ENCODE measurements at regions not wholly inside any gene's neighbourhood (a gene's known extent, or its start where the extent isn't known, plus 50 kb on each side); places are given as distances from the start of the nearest gene placed in this dataset.

- H3K36me3 Mint-ChIP-seq (ENCODE audit: low read depth): no peaks in the 10 kb centered on the region
- no peaks in the 10 kb centered on the region for H3K27me3 Mint-ChIP-seq (ENCODE audit: insufficient read depth)
- no peaks in the 10 kb centered on the region for H3K4me1 Mint-ChIP-seq (ENCODE audit: low read depth)
- no peak for TF ChIP-seq CTCF (IDR thresholded peaks at IDR 0.05)
- no peak for DNase-seq
- H3K9me3 Mint-ChIP-seq: peaks cover 6% of the 10 kb centered on the region
- H3K27ac Mint-ChIP-seq: no peak overlapping the region
- no peak overlapping the region for H3K4me3 Mint-ChIP-seq
Observed at GRCh38 chr3:168469436-168469835, 373.7 kb upstream of the GOLIM4 start.

- no peaks in the 10 kb centered on the region for H3K27me3 Mint-ChIP-seq (ENCODE audit: insufficient read depth)
- H3K9me3 Mint-ChIP-seq: peaks cover 6% of the 10 kb centered on the region
- H3K27ac Mint-ChIP-seq: no peak overlapping the region
- no peak overlapping the region for H3K4me3 Mint-ChIP-seq
- no peak for DNase-seq
- no peak; the same call in 1 of the 2 replicates for TF ChIP-seq CTCF (IDR thresholded peaks at IDR 0.05)
- H3K36me3 Mint-ChIP-seq (ENCODE audit: low read depth): no peaks in the 10 kb centered on the region
- H3K4me1 Mint-ChIP-seq (ENCODE audit: low read depth): no peaks in the 10 kb centered on the region
Observed at GRCh38 chr3:168467115-168467714, 371.5 kb upstream of the GOLIM4 start.

GRCh38 chr3:168461793-168462192 lies 366.1 kb upstream of the GOLIM4 start:
- Mint-ChIP-seq H3K27me3 (ENCODE audit: insufficient read depth) (no peaks in the 10 kb centered on the region), H3K9me3 (peaks cover 5% of the 10 kb centered on the region), H3K27ac (no peak overlapping the region), H3K4me3 (no peak overlapping the region), H3K4me1 (ENCODE audit: low read depth) (no peaks in the 10 kb centered on the region), H3K36me3 (ENCODE audit: low read depth) (no peaks in the 10 kb centered on the region)
- no peak for TF ChIP-seq CTCF (IDR thresholded peaks at IDR 0.05)
- DNase-seq: no peak

- H3K27me3 Mint-ChIP-seq (ENCODE audit: insufficient read depth): no peaks in the 10 kb centered on the region
- H3K27ac Mint-ChIP-seq: no peak overlapping the region
- no peaks in the 10 kb centered on the region for H3K36me3 Mint-ChIP-seq (ENCODE audit: low read depth)
- no peak for DNase-seq
- no peaks in the 10 kb centered on the region for H3K4me1 Mint-ChIP-seq (ENCODE audit: low read depth)
- H3K9me3 Mint-ChIP-seq: peaks cover 5% of the 10 kb centered on the region
- no peak overlapping the region for H3K4me3 Mint-ChIP-seq
- TF ChIP-seq CTCF (IDR thresholded peaks at IDR 0.05): no peak
Observed at GRCh38 chr3:168459226-168459784, 363.6 kb upstream of the GOLIM4 start.

- no peak for TF ChIP-seq CTCF (IDR thresholded peaks at IDR 0.05)
- H3K4me3 Mint-ChIP-seq: no peak overlapping the region
- DNase-seq: no peak
- H3K27ac Mint-ChIP-seq: no peak overlapping the region
- H3K4me1 Mint-ChIP-seq (ENCODE audit: low read depth): no peaks in the 10 kb centered on the region
- no peaks in the 10 kb centered on the region for H3K27me3 Mint-ChIP-seq (ENCODE audit: insufficient read depth)
- peaks cover 5% of the 10 kb centered on the region for H3K9me3 Mint-ChIP-seq
- H3K36me3 Mint-ChIP-seq (ENCODE audit: low read depth): no peaks in the 10 kb centered on the region
Observed at GRCh38 chr3:168457954-168458539, 362.3 kb upstream of the GOLIM4 start.
